ENCODE measurements at regions not wholly inside any gene's neighbourhood (a gene's known extent, or its start where the extent isn't known, plus 50 kb on each side); places are given as distances from the start of the nearest gene placed in this dataset.

GRCh38 chr15:38895326-38896255, 331.0 kb upstream of the RASGRP1 start:
- no peaks in the 10 kb centered on the region for H3K27me3 ChIP-seq (ENCODE audit: low read length)
- no peak overlapping the region for H3K27ac ChIP-seq (ENCODE audit: low read length)
- no peaks in the 10 kb centered on the region for H3K4me1 ChIP-seq (ENCODE audit: low read length)
- H3K36me3 ChIP-seq (ENCODE audit: insufficient read depth, low read length): no peaks in the 10 kb centered on the region
- no peaks in the 10 kb centered on the region for H3K9me3 ChIP-seq (ENCODE audit: low read length)
- no peak overlapping the region for H3K4me2 ChIP-seq (ENCODE audit: low read depth, low read length, poor library complexity, severe bottlenecking)
- H4K20me1 ChIP-seq (ENCODE audit: insufficient read depth, low read depth, low read length): no peaks in the 10 kb centered on the region
- no peaks in the 10 kb centered on the region for H3K79me2 ChIP-seq (ENCODE audit: low read length)
- H3K9ac ChIP-seq (ENCODE audit: low read length): no peak overlapping the region
- H2AFZ ChIP-seq (ENCODE audit: low read length): no peak overlapping the region
- DNase-seq: no peak
- no peak overlapping the region for H3K4me3 ChIP-seq (ENCODE audit: low read length)
- H3K9me2 ChIP-seq (replicated peaks; ENCODE audit: insufficient read depth, low read length): no peaks in the 10 kb centered on the region

- Histone ChIP-seq H3K27me3 (ENCODE audit: low read length) (no peaks in the 10 kb centered on the region), H3K27ac (ENCODE audit: low read length) (no peak overlapping the region)
Measured at GRCh38 chr15:38896647-38897046, 332.0 kb upstream of the RASGRP1 start.

GRCh38 chr15:38897551-38897950, 332.9 kb upstream of the RASGRP1 start:
- DNase-seq: no peak
- H3K9me2 ChIP-seq (replicated peaks; ENCODE audit: insufficient read depth, low read length): no peaks in the 10 kb centered on the region
- H3K27me3 ChIP-seq (ENCODE audit: low read length): no peaks in the 10 kb centered on the region
- no peaks in the 10 kb centered on the region for H3K9me3 ChIP-seq (ENCODE audit: low read length)
- H2AFZ ChIP-seq (ENCODE audit: low read length): no peak overlapping the region
- H3K27ac ChIP-seq (ENCODE audit: low read length): no peak overlapping the region
- no peaks in the 10 kb centered on the region for H3K79me2 ChIP-seq (ENCODE audit: low read length)
- H3K36me3 ChIP-seq (ENCODE audit: insufficient read depth, low read length): no peaks in the 10 kb centered on the region
- no peaks in the 10 kb centered on the region for H3K4me1 ChIP-seq (ENCODE audit: low read length)
- no peak overlapping the region for H3K4me3 ChIP-seq (ENCODE audit: low read length)
- H4K20me1 ChIP-seq (ENCODE audit: insufficient read depth, low read depth, low read length): no peaks in the 10 kb centered on the region
- H3K4me2 ChIP-seq (ENCODE audit: low read depth, low read length, poor library complexity, severe bottlenecking): no peak overlapping the region
- H3K9ac ChIP-seq (ENCODE audit: low read length): no peak overlapping the region

More at GRCh38 chr15:38896647-38897046, 332.0 kb upstream of the RASGRP1 start:
- Histone ChIP-seq H3K4me1 (ENCODE audit: low read length) (no peaks in the 10 kb centered on the region), H3K9me2 (replicated peaks; ENCODE audit: insufficient read depth, low read length) (no peaks in the 10 kb centered on the region), H2AFZ (ENCODE audit: low read length) (no peak overlapping the region), H3K4me3 (ENCODE audit: low read length) (no peak overlapping the region), H4K20me1 (ENCODE audit: insufficient read depth, low read depth, low read length) (no peaks in the 10 kb centered on the region), H3K9ac (ENCODE audit: low read length) (no peak overlapping the region), H3K36me3 (ENCODE audit: insufficient read depth, low read length) (no peaks in the 10 kb centered on the region), H3K79me2 (ENCODE audit: low read length) (no peaks in the 10 kb centered on the region), H3K4me2 (ENCODE audit: low read depth, low read length, poor library complexity, severe bottlenecking) (no peak overlapping the region), H3K9me3 (ENCODE audit: low read length) (no peaks in the 10 kb centered on the region)
- DNase-seq: no peak

GRCh38 chr15:38898236-38898635, 333.6 kb upstream of the RASGRP1 start:
- Histone ChIP-seq H3K9ac (ENCODE audit: low read length) (no peak overlapping the region), H3K4me3 (ENCODE audit: low read length) (no peak overlapping the region), H3K79me2 (ENCODE audit: low read length) (no peaks in the 10 kb centered on the region), H3K4me1 (ENCODE audit: low read length) (no peaks in the 10 kb centered on the region), H4K20me1 (ENCODE audit: insufficient read depth, low read depth, low read length) (no peaks in the 10 kb centered on the region), H3K36me3 (ENCODE audit: insufficient read depth, low read length) (no peaks in the 10 kb centered on the region), H3K4me2 (ENCODE audit: low read depth, low read length, poor library complexity, severe bottlenecking) (no peak overlapping the region), H3K27ac (ENCODE audit: low read length) (no peak overlapping the region), H3K9me2 (replicated peaks; ENCODE audit: insufficient read depth, low read length) (no peaks in the 10 kb centered on the region), H2AFZ (ENCODE audit: low read length) (no peak overlapping the region), H3K9me3 (ENCODE audit: low read length) (no peaks in the 10 kb centered on the region), H3K27me3 (ENCODE audit: low read length) (no peaks in the 10 kb centered on the region)
- no peak for DNase-seq

- no peak for DNase-seq
- no peak overlapping the region for H3K9ac ChIP-seq (ENCODE audit: low read length)
- H3K4me1 ChIP-seq (ENCODE audit: low read length): no peaks in the 10 kb centered on the region
- H3K4me2 ChIP-seq (ENCODE audit: low read depth, low read length, poor library complexity, severe bottlenecking): no peak overlapping the region
- H3K4me3 ChIP-seq (ENCODE audit: low read length): no peak overlapping the region
- no peaks in the 10 kb centered on the region for H3K27me3 ChIP-seq (ENCODE audit: low read length)
- no peaks in the 10 kb centered on the region for H3K9me3 ChIP-seq (ENCODE audit: low read length)
- no peaks in the 10 kb centered on the region for H3K79me2 ChIP-seq (ENCODE audit: low read length)
- no peak overlapping the region for H2AFZ ChIP-seq (ENCODE audit: low read length)
- H4K20me1 ChIP-seq (ENCODE audit: insufficient read depth, low read depth, low read length): no peaks in the 10 kb centered on the region
- no peaks in the 10 kb centered on the region for H3K36me3 ChIP-seq (ENCODE audit: insufficient read depth, low read length)
- no peak overlapping the region for H3K27ac ChIP-seq (ENCODE audit: low read length)
- H3K9me2 ChIP-seq (replicated peaks; ENCODE audit: insufficient read depth, low read length): no peaks in the 10 kb centered on the region
Measured at GRCh38 chr15:38899300-38899699, 334.7 kb upstream of the RASGRP1 start.

GRCh38 chr15:38904298-38904697, 339.7 kb upstream of the RASGRP1 start:
- no peak overlapping the region for H3K4me2 ChIP-seq (ENCODE audit: low read depth, low read length, poor library complexity, severe bottlenecking)
- H3K4me3 ChIP-seq (ENCODE audit: low read length): no peak overlapping the region
- H3K79me2 ChIP-seq (ENCODE audit: low read length): no peaks in the 10 kb centered on the region
- H2AFZ ChIP-seq (ENCODE audit: low read length): no peak overlapping the region
- H4K20me1 ChIP-seq (ENCODE audit: insufficient read depth, low read depth, low read length): no peaks in the 10 kb centered on the region
- DNase-seq: no peak
- no peak overlapping the region for H3K9ac ChIP-seq (ENCODE audit: low read length)
- no peaks in the 10 kb centered on the region for H3K9me2 ChIP-seq (replicated peaks; ENCODE audit: insufficient read depth, low read length)
- H3K27me3 ChIP-seq (ENCODE audit: low read length): no peaks in the 10 kb centered on the region
- H3K4me1 ChIP-seq (ENCODE audit: low read length): no peaks in the 10 kb centered on the region
- H3K9me3 ChIP-seq (ENCODE audit: low read length): no peaks in the 10 kb centered on the region
- H3K27ac ChIP-seq (ENCODE audit: low read length): no peak overlapping the region
- H3K36me3 ChIP-seq (ENCODE audit: insufficient read depth, low read length): no peaks in the 10 kb centered on the region

GRCh38 chr15:38905632-38906031, 341.0 kb upstream of the RASGRP1 start:
- Histone ChIP-seq H4K20me1 (ENCODE audit: insufficient read depth, low read depth, low read length) (no peaks in the 10 kb centered on the region), H3K4me2 (ENCODE audit: low read depth, low read length, poor library complexity, severe bottlenecking) (no peak overlapping the region), H3K9me2 (replicated peaks; ENCODE audit: insufficient read depth, low read length) (no peaks in the 10 kb centered on the region), H3K36me3 (ENCODE audit: insufficient read depth, low read length) (no peaks in the 10 kb centered on the region), H3K27me3 (ENCODE audit: low read length) (no peaks in the 10 kb centered on the region), H3K27ac (ENCODE audit: low read length) (no peak overlapping the region), H3K4me3 (ENCODE audit: low read length) (no peak overlapping the region), H2AFZ (ENCODE audit: low read length) (no peak overlapping the region), H3K79me2 (ENCODE audit: low read length) (no peaks in the 10 kb centered on the region), H3K9me3 (ENCODE audit: low read length) (no peaks in the 10 kb centered on the region), H3K4me1 (ENCODE audit: low read length) (no peaks in the 10 kb centered on the region), H3K9ac (ENCODE audit: low read length) (no peak overlapping the region)
- no peak for DNase-seq

GRCh38 chr15:38920966-38921365, 356.4 kb upstream of the RASGRP1 start:
- H3K79me2 ChIP-seq (ENCODE audit: low read length): no peaks in the 10 kb centered on the region
- no peak overlapping the region for H3K4me2 ChIP-seq (ENCODE audit: low read depth, low read length, poor library complexity, severe bottlenecking)
- no peak overlapping the region for H3K27ac ChIP-seq (ENCODE audit: low read length)
- no peaks in the 10 kb centered on the region for H3K36me3 ChIP-seq (ENCODE audit: insufficient read depth, low read length)
- no peaks in the 10 kb centered on the region for H3K4me1 ChIP-seq (ENCODE audit: low read length)
- H3K9ac ChIP-seq (ENCODE audit: low read length): no peak overlapping the region
- DNase-seq: no peak
- no peak overlapping the region for H2AFZ ChIP-seq (ENCODE audit: low read length)
- no peaks in the 10 kb centered on the region for H4K20me1 ChIP-seq (ENCODE audit: insufficient read depth, low read depth, low read length)
- no peak overlapping the region for H3K4me3 ChIP-seq (ENCODE audit: low read length)
- no peaks in the 10 kb centered on the region for H3K9me2 ChIP-seq (replicated peaks; ENCODE audit: insufficient read depth, low read length)
- no peaks in the 10 kb centered on the region for H3K9me3 ChIP-seq (ENCODE audit: low read length)
- no peaks in the 10 kb centered on the region for H3K27me3 ChIP-seq (ENCODE audit: low read length)

Data from Karpas-422 (cell line).